DOHH2 (cell line): ENCODE measurements at regions not wholly inside any gene's neighbourhood (a gene's known extent, or its start where the extent isn't known, plus 50 kb on each side); places are given as distances from the start of the nearest gene placed in this dataset.

Experiments
- H3F3A ChIP-seq: fragments of 200-600 bp; sonication (generic), shearing (Covaris generic); 2 replicates; pipeline ENCODE4 v1.6.0; 2016; ENCODE audit warnings: antibody characterized with exemption, mild to moderate bottlenecking; ENCODE audit not compliant: control insufficient read depth, insufficient read depth
- H3K27ac ChIP-seq: fragments of 200-600 bp; sonication (generic); 2 replicates; pipeline ENCODE4 v1.5.1; 2014; ENCODE audit warnings: low read depth, mild to moderate bottlenecking, low read length, moderate library complexity
- H3K27me3 ChIP-seq: fragments of 200-600 bp; sonication (generic); 2 replicates; pipeline ENCODE4 v1.6.1; 2014; ENCODE audit warnings: mild to moderate bottlenecking, low read length, mixed read lengths; ENCODE audit not compliant: control insufficient read depth
- H3K36me3 ChIP-seq: fragments of 200-600 bp; sonication (generic); 2 replicates; pipeline ENCODE4 v1.6.1; 2014; ENCODE audit warnings: mild to moderate bottlenecking, low read length, moderate library complexity, mixed read lengths; ENCODE audit not compliant: control insufficient read depth
- H3K4me1 ChIP-seq: fragments of 200-600 bp; sonication (generic); 2 replicates; pipeline ENCODE4 v1.6.1; 2014; ENCODE audit warnings: mild to moderate bottlenecking, low read length, mixed read lengths; ENCODE audit not compliant: control insufficient read depth
- H3K4me2 ChIP-seq: fragments of 200-600 bp; sonication (generic); 2 replicates; pipeline ENCODE4 v1.6.0; 2014; ENCODE audit warnings: mild to moderate bottlenecking, low read length, moderate library complexity
- H3K4me3 ChIP-seq: fragments of 200-600 bp; sonication (generic); 2 replicates; pipeline ENCODE4 v1.5.1; 2014; ENCODE audit warnings: mild to moderate bottlenecking, low read length, mixed read lengths
- H3K79me2 ChIP-seq: fragments of 200-600 bp; sonication (generic); 2 replicates; pipeline ENCODE4 v1.6.1; 2014; ENCODE audit warnings: mild to moderate bottlenecking, low read length, mixed read lengths; ENCODE audit not compliant: control insufficient read depth
- H3K9me2 ChIP-seq: fragments of 200-600 bp; sonication (generic); replicated peaks from 2 replicates; pipeline ENCODE4 v1.6.1; 2014; ENCODE audit warnings: mild to moderate bottlenecking, low read length, mixed read lengths; ENCODE audit not compliant: control insufficient read depth
- H3K9me3 ChIP-seq: fragments of 200-600 bp; sonication (generic); 2 replicates; pipeline ENCODE4 v1.6.1; 2014; ENCODE audit warnings: antibody characterized with exemption, low read length, mixed read lengths; ENCODE audit not compliant: control insufficient read depth, insufficient read depth
- H4K20me1 ChIP-seq: fragments of 200-600 bp; sonication (generic); 2 replicates; pipeline ENCODE4 v1.6.0; 2014; ENCODE audit warnings: low read depth, mild to moderate bottlenecking, antibody characterized with exemption, low read length, moderate library complexity; ENCODE audit not compliant: control insufficient read depth, insufficient read depth
- EZH2phosphoT487 ChIP-seq: fragments of 200-600 bp; sonication (generic); IDR thresholded peaks from 2 replicates; pipeline ENCODE4 v1.6.1; 2017; ENCODE audit warnings: borderline replicate concordance, mild to moderate bottlenecking, antibody characterized with exemption, low read length, moderate library complexity, mixed read lengths
- TF ChIP-seq, protein P1 (sequence below): fragments of 200-600 bp; sonication (generic); IDR thresholded peaks from one replicate; pipeline ENCODE4 v1.5.1; 2014; ENCODE audit warnings: antibody characterized with exemption, mild to moderate bottlenecking, low read depth, low read length; ENCODE audit not compliant: poor library complexity, severe bottlenecking

DNA sequence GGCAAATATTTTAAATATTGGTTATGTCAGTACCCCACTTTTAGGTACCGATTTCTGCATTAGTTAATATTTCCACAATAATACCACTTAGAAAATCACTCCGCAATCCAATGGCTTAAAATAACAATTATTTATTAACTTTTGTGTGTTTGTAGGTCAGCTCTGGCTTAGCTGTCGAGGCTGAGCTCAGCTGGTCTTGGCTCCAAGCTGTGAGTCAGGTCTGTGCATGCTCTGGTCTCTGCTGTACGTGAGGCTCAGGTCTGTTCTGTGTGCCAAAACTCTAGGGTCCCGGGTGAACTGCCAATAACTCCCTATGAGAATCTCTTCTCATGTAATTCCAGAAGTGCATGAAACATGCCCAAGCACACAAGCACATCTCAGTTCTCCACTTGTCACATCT, 245.8 kb upstream of the GK2 start:
- Histone ChIP-seq H3K9me3 (no peaks in the 10 kb centered on the region), H3K27ac (no peak overlapping the region), H3K4me3 (no peak overlapping the region), H3F3A (no peaks in the 10 kb centered on the region), H3K9me2 (no peaks in the 10 kb centered on the region), H3K27me3 (no peaks in the 10 kb centered on the region), H3K4me1 (no peaks in the 10 kb centered on the region), H3K79me2 (no peaks in the 10 kb centered on the region), H3K36me3 (no peaks in the 10 kb centered on the region), H3K4me2 (no peak overlapping the region), H4K20me1 (no peaks in the 10 kb centered on the region)
- TF ChIP-seq EZH2phosphoT487 = no peak
- TF ChIP-seq, protein P1, sequence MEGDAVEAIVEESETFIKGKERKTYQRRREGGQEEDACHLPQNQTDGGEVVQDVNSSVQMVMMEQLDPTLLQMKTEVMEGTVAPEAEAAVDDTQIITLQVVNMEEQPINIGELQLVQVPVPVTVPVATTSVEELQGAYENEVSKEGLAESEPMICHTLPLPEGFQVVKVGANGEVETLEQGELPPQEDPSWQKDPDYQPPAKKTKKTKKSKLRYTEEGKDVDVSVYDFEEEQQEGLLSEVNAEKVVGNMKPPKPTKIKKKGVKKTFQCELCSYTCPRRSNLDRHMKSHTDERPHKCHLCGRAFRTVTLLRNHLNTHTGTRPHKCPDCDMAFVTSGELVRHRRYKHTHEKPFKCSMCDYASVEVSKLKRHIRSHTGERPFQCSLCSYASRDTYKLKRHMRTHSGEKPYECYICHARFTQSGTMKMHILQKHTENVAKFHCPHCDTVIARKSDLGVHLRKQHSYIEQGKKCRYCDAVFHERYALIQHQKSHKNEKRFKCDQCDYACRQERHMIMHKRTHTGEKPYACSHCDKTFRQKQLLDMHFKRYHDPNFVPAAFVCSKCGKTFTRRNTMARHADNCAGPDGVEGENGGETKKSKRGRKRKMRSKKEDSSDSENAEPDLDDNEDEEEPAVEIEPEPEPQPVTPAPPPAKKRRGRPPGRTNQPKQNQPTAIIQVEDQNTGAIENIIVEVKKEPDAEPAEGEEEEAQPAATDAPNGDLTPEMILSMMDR = no peak

DNA sequence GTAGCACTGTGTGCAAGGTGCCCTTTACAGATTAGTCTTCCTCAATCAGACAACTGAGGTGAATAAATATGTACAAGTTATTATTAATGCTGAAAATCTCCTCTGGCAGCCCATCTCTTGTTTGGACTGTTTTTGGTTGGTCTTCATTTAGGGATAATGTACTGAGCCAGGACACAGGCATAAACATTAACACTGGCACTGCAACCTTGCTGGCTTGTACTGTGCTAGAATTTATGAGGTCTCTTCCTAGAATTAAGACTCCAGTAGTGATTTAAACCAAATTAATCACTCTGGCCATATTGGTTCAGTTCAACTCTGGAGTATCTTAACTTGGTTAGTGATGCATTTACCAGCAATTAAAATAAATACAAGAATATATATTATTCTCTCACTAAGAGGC, 244.7 kb upstream of the GK2 start:
- Histone ChIP-seq H3K9me3 (no peaks in the 10 kb centered on the region), H3K4me3 (no peak overlapping the region), H3K27me3 (no peaks in the 10 kb centered on the region), H3K36me3 (no peaks in the 10 kb centered on the region), H3K27ac (no peak overlapping the region), H3K4me1 (no peaks in the 10 kb centered on the region), H4K20me1 (no peaks in the 10 kb centered on the region), H3K4me2 (no peak overlapping the region), H3K79me2 (no peaks in the 10 kb centered on the region), H3F3A (no peaks in the 10 kb centered on the region), H3K9me2 (no peaks in the 10 kb centered on the region)
- TF ChIP-seq EZH2phosphoT487 = no peak
- TF ChIP-seq, protein P1 = no peak

DNA sequence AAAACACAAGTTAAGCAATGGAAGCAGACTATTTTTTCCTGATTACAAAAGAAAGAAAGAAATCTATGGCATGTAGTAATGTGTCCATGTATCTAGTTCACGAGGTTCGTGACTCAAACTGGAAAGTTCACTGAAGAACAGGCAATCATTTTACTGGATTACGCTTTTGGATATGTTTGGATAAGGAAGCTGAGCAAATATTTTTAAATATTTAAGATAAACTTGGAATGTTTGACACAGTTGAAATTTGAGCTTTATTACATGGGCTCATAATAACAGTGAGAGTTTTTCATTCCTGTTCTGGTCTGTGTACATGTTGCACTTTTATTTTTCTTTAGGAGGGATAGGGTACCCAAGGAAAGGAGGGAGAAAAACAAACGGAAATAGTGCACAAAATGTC, 244.2 kb upstream of the GK2 start:
- no peaks in the 10 kb centered on the region for H3K36me3 ChIP-seq
- no peaks in the 10 kb centered on the region for H4K20me1 ChIP-seq
- no peaks in the 10 kb centered on the region for H3K4me1 ChIP-seq
- H3K9me2 ChIP-seq = no peaks in the 10 kb centered on the region
- no peak for TF ChIP-seq EZH2phosphoT487
- TF ChIP-seq, protein P1 = no peak
- H3K27me3 ChIP-seq = no peaks in the 10 kb centered on the region
- no peak overlapping the region for H3K4me2 ChIP-seq
- no peaks in the 10 kb centered on the region for H3F3A ChIP-seq
- H3K27ac ChIP-seq = no peak overlapping the region
- H3K4me3 ChIP-seq = no peak overlapping the region
- H3K79me2 ChIP-seq = no peaks in the 10 kb centered on the region
- H3K9me3 ChIP-seq = no peaks in the 10 kb centered on the region

DNA sequence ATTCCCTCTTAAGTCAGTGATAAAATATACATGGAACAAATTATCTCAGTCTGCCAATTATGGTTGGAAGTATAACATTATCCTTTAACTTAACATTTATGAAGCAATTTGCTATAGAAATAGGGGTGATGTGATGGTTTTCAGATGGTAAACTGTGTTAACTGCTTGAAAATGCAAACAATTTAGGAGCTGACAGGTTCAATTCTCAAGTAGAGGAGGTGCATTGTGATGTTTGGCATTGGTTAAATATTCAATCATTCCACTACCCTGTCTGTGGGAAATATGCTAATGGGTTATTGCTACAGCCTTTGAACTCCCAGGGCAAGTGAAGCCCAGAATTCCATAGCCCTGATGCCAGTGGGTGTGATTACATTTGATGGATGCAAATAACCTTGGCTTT, 243.4 kb upstream of the GK2 start:
- no peaks in the 10 kb centered on the region for H3F3A ChIP-seq
- H3K9me2 ChIP-seq = no peaks in the 10 kb centered on the region
- no peak overlapping the region for H3K4me2 ChIP-seq
- H3K36me3 ChIP-seq = no peaks in the 10 kb centered on the region
- H3K27ac ChIP-seq = no peak overlapping the region
- no peaks in the 10 kb centered on the region for H4K20me1 ChIP-seq
- no peaks in the 10 kb centered on the region for H3K27me3 ChIP-seq
- no peak for TF ChIP-seq EZH2phosphoT487
- TF ChIP-seq, protein P1 = no peak
- no peak overlapping the region for H3K4me3 ChIP-seq
- no peaks in the 10 kb centered on the region for H3K9me3 ChIP-seq
- no peaks in the 10 kb centered on the region for H3K4me1 ChIP-seq
- no peaks in the 10 kb centered on the region for H3K79me2 ChIP-seq
